GM18909 (cell line): ENCODE measurements at regions not wholly inside any gene's neighbourhood (a gene's known extent, or its start where the extent isn't known, plus 50 kb on each side); places are given as distances from the start of the nearest gene placed in this dataset.
"Not testable (repeated sequence)": the region's sequence is repeated elsewhere in the genome, so short reads cannot be mapped to it uniquely, and the experiment has no call there.

Experiments used
- ATAC-seq: cut with Tn5 transposase; IDR thresholded peaks from one replicate; pipeline ENCODE4 v1.9.1; 2021; ENCODE audit warnings: mild to moderate bottlenecking; ENCODE audit not compliant: unreplicated experiment, poor library complexity

DNA sequence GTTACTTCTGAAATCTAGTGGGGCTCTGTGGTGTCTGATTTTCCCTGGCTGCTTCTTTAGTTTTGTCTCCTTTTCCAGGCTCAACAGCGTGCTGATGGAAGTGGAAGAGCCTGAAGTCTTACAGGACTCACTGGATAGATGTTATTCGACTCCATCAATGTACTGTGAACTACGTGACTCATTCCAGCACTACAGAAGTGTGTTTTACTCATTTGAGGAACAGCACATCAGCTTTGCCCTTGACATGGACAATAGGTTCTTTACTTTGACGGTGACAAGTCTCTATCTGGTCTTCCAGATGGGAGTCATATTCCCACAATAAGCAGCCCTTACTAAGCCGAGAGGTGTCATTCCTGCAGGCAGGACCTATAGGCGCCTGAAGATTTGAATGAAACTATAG is 51.1 kb downstream of the NBPF8 start:
- ATAC-seq = not testable (repeated sequence)

DNA sequence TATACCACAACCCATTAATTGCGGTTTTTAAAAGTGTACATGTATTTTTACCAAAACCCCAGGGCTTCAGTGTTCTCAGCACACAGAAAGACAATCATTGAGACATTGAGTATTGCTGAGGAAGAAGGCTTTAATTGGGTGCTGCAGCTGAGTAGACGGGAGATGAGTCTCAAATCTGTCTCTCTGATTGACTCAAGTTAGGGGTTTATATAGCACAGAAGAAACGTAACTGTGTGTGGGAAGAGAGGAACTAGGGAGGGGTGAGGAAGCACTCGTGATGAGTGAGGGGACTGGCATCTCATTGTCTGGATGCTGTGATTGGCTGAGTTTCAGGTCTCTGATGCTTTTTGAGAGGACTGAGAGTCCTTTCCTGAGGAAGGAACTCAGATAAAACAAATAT is 62.8 kb downstream of the NBPF8 start:
- ATAC-seq = not testable (repeated sequence)

GRCh38 chr1:120478400-120478799 is 63.6 kb downstream of the NBPF8 start:
- ATAC-seq = not testable (repeated sequence)

DNA sequence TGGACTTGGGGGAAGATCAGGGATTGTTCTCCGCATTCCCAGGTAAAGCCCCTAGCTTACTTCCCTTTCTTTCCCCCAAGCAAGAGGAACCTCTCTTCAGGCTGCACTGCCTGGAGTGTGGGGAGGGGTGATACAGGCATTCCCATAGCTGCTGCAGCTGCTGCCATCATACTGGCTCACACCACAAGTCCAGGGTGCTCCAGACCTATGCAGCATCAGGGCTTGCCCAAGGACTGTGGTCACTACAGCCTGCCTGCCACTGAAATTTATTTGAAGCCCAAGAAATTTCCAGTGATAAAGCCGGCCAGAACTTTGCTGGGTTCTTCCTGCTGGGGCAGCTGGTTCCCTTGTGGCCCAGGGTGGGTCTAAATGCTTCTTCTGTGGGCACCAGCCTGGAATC is 72.7 kb downstream of the NBPF8 start:
- not testable (repeated sequence) for ATAC-seq

GRCh38 chr1:120489217-120489616 is 74.4 kb downstream of the NBPF8 start:
- ATAC-seq = not testable (repeated sequence)

- not testable (repeated sequence) for ATAC-seq
Measured at GRCh38 chr1:120497145-120497544, 82.3 kb downstream of the NBPF8 start.

DNA sequence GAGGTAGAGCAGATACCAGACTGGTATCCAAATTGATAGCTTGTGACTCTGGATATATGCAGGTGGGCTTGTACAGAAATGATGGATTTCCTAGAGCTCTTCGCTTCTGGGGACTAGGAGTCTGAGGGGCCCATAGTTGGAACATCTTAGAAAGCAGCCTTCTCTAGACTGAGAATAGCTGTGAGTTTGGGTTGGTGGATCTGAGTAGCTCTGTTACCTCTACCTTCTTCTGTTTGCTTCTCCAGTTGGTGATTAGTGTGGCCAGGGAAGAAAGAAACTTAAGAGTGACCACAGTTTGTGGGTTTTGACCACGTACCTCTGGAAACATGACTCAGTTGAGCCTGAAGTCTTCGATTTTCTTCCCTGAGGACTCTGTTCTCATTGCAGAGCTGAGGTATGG is 88.4 kb downstream of the NBPF8 start:
- ATAC-seq = not testable (repeated sequence)

- ATAC-seq = not testable (repeated sequence)
Measured at GRCh38 chr1:120506352-120506751, 91.5 kb downstream of the NBPF8 start.

- not testable (repeated sequence) for ATAC-seq
Measured at GRCh38 chr1:120508351-120508750, 93.5 kb downstream of the NBPF8 start.

DNA sequence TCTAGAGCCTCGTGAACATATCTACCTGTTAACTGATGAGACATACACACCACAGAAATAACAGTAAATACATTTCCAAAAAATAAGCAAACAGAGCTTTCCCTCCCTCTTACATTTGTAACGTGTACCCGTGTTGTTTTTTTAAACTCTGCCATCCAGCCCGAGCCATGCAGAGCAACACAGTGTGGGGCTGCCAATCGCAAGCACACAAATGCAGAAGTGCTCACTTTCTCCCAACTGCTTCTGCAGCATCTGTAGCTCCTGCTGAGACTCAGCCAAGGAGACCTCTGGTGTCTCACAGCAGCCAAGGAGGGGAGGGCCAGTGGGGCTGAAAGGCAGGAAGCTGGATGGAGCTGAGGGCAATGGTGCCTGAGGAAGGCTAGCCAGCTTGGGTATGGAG is 94.4 kb downstream of the NBPF8 start:
- ATAC-seq = not testable (repeated sequence)

GRCh38 chr1:120513099-120513498 is 98.3 kb downstream of the NBPF8 start:
- ATAC-seq = not testable (repeated sequence)

- not testable (repeated sequence) for ATAC-seq
Measured at GRCh38 chr1:120513531-120513930, 98.7 kb downstream of the NBPF8 start.

DNA sequence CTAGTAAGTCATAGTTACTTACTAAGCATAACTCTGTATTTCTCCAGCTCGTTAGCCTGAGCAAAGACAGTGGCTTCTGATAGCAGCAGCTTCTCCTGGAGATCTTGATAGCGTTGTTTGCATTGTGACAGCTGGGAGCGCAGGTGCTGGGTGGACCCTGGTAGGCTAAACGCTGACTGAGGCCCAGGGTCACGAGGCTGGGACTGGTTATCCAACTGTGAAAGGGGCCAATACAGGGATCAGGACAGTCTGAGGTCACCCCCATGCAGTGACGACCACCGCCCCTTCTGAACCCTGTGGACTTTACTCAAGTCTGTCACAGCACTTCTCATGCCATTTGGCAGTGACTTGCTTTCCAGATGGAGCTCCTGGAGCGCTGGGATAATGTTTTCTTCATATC is 104.4 kb downstream of the NBPF8 start:
- ATAC-seq = not testable (repeated sequence)

GRCh38 chr1:120524416-120524815 is 109.6 kb downstream of the NBPF8 start:
- ATAC-seq = not testable (repeated sequence)

- not testable (repeated sequence) for ATAC-seq
Measured at GRCh38 chr1:120525386-120525785, 110.6 kb downstream of the NBPF8 start.

GRCh38 chr1:120529475-120530089 is 114.7 kb downstream of the NBPF8 start:
- ATAC-seq = not testable (repeated sequence)

- not testable (repeated sequence) for ATAC-seq
Measured at GRCh38 chr1:120531455-120531854, 116.6 kb downstream of the NBPF8 start.

DNA sequence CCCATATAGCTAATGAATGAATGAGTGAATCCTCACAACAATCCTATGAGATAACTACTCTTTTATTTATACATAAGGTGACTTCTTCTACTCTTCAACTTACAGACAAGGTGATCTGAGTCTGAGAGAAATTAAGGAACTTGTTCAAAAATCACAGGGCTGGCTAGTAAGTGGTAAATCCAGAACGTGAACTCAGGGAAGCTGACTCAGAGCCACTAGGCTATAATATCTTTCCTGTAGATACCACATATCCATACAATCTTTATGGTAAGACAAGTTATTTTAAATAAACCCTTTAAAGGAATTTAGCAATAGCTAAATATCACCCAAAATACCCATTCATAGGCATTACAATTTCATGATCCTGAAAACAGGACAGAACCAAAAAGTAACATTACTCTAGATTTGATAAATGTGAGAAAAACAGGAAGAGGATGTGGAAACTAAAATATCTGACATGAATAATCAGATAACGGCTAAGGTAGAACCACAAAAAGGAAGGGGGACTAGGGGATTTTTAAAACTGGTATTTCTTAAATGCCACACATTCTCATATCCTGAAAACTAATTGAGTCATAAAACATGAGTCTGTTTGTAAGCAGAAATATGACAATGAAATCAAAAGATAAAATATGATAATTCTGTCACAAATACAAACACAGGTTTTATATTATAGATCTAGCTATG is 119.7 kb downstream of the NBPF8 start:
- ATAC-seq = peak; percentile 78

DNA sequence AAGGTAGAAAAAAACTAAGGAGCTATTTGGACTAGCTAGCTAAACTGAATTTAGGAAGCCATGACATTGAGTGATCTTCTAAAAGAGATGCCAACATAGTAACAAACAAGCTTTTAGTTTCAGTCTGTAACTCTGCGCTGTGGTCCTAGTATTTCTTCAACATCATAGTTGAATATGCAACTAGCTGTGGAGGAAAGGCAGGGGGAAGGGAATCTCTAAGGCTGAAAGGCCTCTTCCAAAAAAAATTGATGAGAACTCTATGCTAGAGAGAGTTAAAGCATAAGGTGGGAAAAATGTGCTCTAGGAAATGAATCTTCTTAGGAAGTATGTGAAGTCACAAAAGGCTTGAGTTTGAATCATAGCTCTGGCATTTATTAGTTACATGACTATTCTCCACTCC is 120.2 kb downstream of the NBPF8 start:
- peak; percentile 82 for ATAC-seq

- ATAC-seq = not testable (repeated sequence)
Measured at GRCh38 chr1:120541394-120541793, 126.6 kb downstream of the NBPF8 start.

GRCh38 chr1:120542365-120542764 is 127.5 kb downstream of the NBPF8 start:
- not testable (repeated sequence) for ATAC-seq

- not testable (repeated sequence) for ATAC-seq
Measured at GRCh38 chr1:120542940-120543339, 128.1 kb downstream of the NBPF8 start.
